Forelimb muscle (tissue), 1 donor: ENCODE measurements at regions not wholly inside any gene's neighbourhood (a gene's known extent, or its start where the extent isn't known, plus 50 kb on each side); places are given as distances from the start of the nearest gene placed in this dataset.

Source experiments
- DNase-seq: peaks from one replicate; pipeline ENCODE4 v3.0.0-alpha.2; 2013; ENCODE audit warnings: low read depth

- no peak for DNase-seq
Observed at GRCh38 chr20:16175322-16175961, 397.8 kb downstream of the KIF16B start.

- no peak for DNase-seq
Observed at GRCh38 chr20:16174311-16174710, 398.9 kb downstream of the KIF16B start.

GRCh38 chr20:16173044-16173443 lies 400.2 kb downstream of the KIF16B start:
- DNase-seq: no peak

GRCh38 chr20:16171180-16171579 lies 402.1 kb downstream of the KIF16B start:
- DNase-seq: no peak

- DNase-seq: no peak
Observed at GRCh38 chr20:16170406-16170971, 402.8 kb downstream of the KIF16B start.

- DNase-seq: no peak
Observed at GRCh38 chr20:16167423-16168130, 405.7 kb downstream of the KIF16B start.

- DNase-seq: no peak
Observed at GRCh38 chr20:16166737-16167136, 406.5 kb downstream of the KIF16B start.

- DNase-seq: no peak
Observed at GRCh38 chr20:16158976-16159286, 414.3 kb downstream of the KIF16B start.

- DNase-seq: no peak
Observed at GRCh38 chr20:16158090-16158975, 414.9 kb downstream of the KIF16B start.

GRCh38 chr20:16147916-16148315 lies 425.3 kb downstream of the KIF16B start:
- DNase-seq: no peak

GRCh38 chr20:16147216-16147615 lies 426.0 kb downstream of the KIF16B start:
- DNase-seq: no peak

- DNase-seq: no peak
Observed at GRCh38 chr20:16145919-16146318, 427.3 kb downstream of the KIF16B start.

GRCh38 chr20:16143596-16143995 lies 429.7 kb downstream of the KIF16B start:
- no peak for DNase-seq

GRCh38 chr20:16135630-16136029 lies 437.6 kb downstream of the KIF16B start:
- no peak for DNase-seq

- DNase-seq: no peak
Observed at GRCh38 chr20:16132036-16132798, 441.0 kb downstream of the KIF16B start.

GRCh38 chr20:16129411-16129810 lies 443.8 kb downstream of the KIF16B start:
- DNase-seq: no peak

GRCh38 chr20:16128538-16129106 lies 444.6 kb downstream of the KIF16B start:
- no peak for DNase-seq

- DNase-seq: no peak
Observed at GRCh38 chr20:16125816-16126215, 447.4 kb downstream of the KIF16B start.

- no peak for DNase-seq
Observed at GRCh38 chr20:16124911-16125776, 448.1 kb downstream of the KIF16B start.

- DNase-seq: no peak
Observed at GRCh38 chr20:16124491-16124890, 448.8 kb downstream of the KIF16B start.
